ENCODE measurements at regions not wholly inside any gene's neighbourhood (a gene's known extent, or its start where the extent isn't known, plus 50 kb on each side); places are given as distances from the start of the nearest gene placed in this dataset.

DNA sequence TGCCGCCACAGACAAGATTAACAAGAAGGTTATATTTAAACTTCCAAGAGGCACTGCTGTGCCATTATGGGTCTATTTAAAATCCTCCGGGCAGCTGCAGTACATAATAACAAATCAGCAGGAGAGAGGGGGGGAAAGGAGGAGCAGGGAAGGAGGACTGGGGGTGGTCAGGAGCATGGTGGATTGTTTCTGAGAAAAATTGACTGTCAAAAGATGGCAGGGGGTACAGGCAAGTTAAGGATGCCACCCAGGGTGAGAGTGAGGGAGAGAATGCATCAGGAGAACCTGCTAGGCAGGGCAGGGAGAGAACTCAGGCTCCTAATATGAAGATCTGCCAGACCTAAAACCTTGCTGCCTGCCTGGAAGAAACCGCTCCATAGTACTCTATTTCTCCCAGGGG lies 181.8 kb downstream of the GRIN2B start:
- Histone ChIP-seq H4K20me1 (ENCODE audit: insufficient read depth, low read length) (no peaks in the 10 kb centered on the region), H3K4me1 (ENCODE audit: insufficient read depth, low read length, severe bottlenecking) (no peaks in the 10 kb centered on the region), H3K79me2 (ENCODE audit: insufficient read depth, low read length) (no peaks in the 10 kb centered on the region), H3K4me2 (ENCODE audit: low read length) (no peak overlapping the region), H3F3A (ENCODE audit: insufficient read depth, low read length) (no peaks in the 10 kb centered on the region), H3K9me2 (ENCODE audit: low read depth, low read length) (no peaks in the 10 kb centered on the region; the same call in 1 of the 2 replicates), H3K27me3 (ENCODE audit: insufficient read depth, low read length) (no peaks in the 10 kb centered on the region), H3K4me3 (ENCODE audit: low read depth, low read length, poor library complexity, severe bottlenecking) (no peak overlapping the region), H3K36me3 (ENCODE audit: insufficient read depth, low read length) (no peaks in the 10 kb centered on the region), H3K9me3 (ENCODE audit: low read length) (no peaks in the 10 kb centered on the region), H3K9ac (ENCODE audit: low read length) (no peak overlapping the region), H3K27ac (ENCODE audit: low read depth, low read length, poor library complexity, severe bottlenecking) (no peak overlapping the region), H2AFZ (ENCODE audit: low read length) (no peak overlapping the region)
- TF ChIP-seq EZH2 (IDR thresholded peaks at IDR 0.05; ENCODE audit: borderline replicate concordance, low read length) (no peak), CTCF (IDR thresholded peaks at IDR 0.05; ENCODE audit: low read length) (no peak)

DNA sequence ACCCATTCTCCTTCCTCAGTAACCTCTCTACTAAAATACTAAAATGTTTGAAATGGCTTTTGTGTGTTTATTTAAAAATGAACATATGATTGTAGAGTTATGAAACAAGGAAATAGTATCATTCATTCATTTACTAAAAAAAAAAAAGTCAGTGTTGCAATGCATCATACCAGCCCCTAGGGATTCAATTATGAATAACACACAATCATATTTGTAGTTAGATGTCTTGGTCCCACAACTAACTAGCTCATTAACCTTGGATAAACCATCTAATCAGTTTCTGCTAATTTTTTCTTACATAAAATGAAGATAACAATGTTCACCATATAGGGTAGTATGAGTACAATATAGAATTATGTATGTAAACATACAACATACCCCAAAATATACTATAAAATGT lies 183.2 kb downstream of the GRIN2B start:
- no peak overlapping the region for H3K9ac ChIP-seq (ENCODE audit: low read length)
- no peak overlapping the region for H3K27ac ChIP-seq (ENCODE audit: low read depth, low read length, poor library complexity, severe bottlenecking)
- H4K20me1 ChIP-seq (ENCODE audit: insufficient read depth, low read length), result no peaks in the 10 kb centered on the region
- no peak overlapping the region for H2AFZ ChIP-seq (ENCODE audit: low read length)
- TF ChIP-seq EZH2 (IDR thresholded peaks at IDR 0.05; ENCODE audit: borderline replicate concordance, low read length), result no peak
- TF ChIP-seq CTCF (IDR thresholded peaks at IDR 0.05; ENCODE audit: low read length), result no peak
- no peaks in the 10 kb centered on the region for H3K27me3 ChIP-seq (ENCODE audit: insufficient read depth, low read length)
- no peak overlapping the region for H3K4me2 ChIP-seq (ENCODE audit: low read length)
- no peaks in the 10 kb centered on the region; the same call in 1 of the 2 replicates for H3K9me2 ChIP-seq (ENCODE audit: low read depth, low read length)
- H3K9me3 ChIP-seq (ENCODE audit: low read length), result no peaks in the 10 kb centered on the region
- H3K36me3 ChIP-seq (ENCODE audit: insufficient read depth, low read length), result no peaks in the 10 kb centered on the region
- H3K79me2 ChIP-seq (ENCODE audit: insufficient read depth, low read length), result no peaks in the 10 kb centered on the region
- no peaks in the 10 kb centered on the region for H3F3A ChIP-seq (ENCODE audit: insufficient read depth, low read length)
- H3K4me1 ChIP-seq (ENCODE audit: insufficient read depth, low read length, severe bottlenecking), result no peaks in the 10 kb centered on the region
- no peak overlapping the region for H3K4me3 ChIP-seq (ENCODE audit: low read depth, low read length, poor library complexity, severe bottlenecking)

GRCh38 chr12:13794706-13795105 lies 186.7 kb downstream of the GRIN2B start:
- no peak overlapping the region for H3K27ac ChIP-seq (ENCODE audit: low read depth, low read length, poor library complexity, severe bottlenecking)
- no peak overlapping the region for H2AFZ ChIP-seq (ENCODE audit: low read length)
- H3F3A ChIP-seq (ENCODE audit: insufficient read depth, low read length), result no peaks in the 10 kb centered on the region
- H3K4me1 ChIP-seq (ENCODE audit: insufficient read depth, low read length, severe bottlenecking), result peaks cover 7% of the 10 kb centered on the region
- TF ChIP-seq CTCF (IDR thresholded peaks at IDR 0.05; ENCODE audit: low read length) (no peak), EZH2 (IDR thresholded peaks at IDR 0.05; ENCODE audit: borderline replicate concordance, low read length) (no peak)
- no peaks in the 10 kb centered on the region for H3K36me3 ChIP-seq (ENCODE audit: insufficient read depth, low read length)
- H3K4me2 ChIP-seq (ENCODE audit: low read length), result no peak overlapping the region
- H3K27me3 ChIP-seq (ENCODE audit: insufficient read depth, low read length), result no peaks in the 10 kb centered on the region
- no peaks in the 10 kb centered on the region for H3K79me2 ChIP-seq (ENCODE audit: insufficient read depth, low read length)
- no peak overlapping the region for H3K9ac ChIP-seq (ENCODE audit: low read length)
- no peak overlapping the region for H3K4me3 ChIP-seq (ENCODE audit: low read depth, low read length, poor library complexity, severe bottlenecking)
- no peaks in the 10 kb centered on the region for H4K20me1 ChIP-seq (ENCODE audit: insufficient read depth, low read length)
- H3K9me3 ChIP-seq (ENCODE audit: low read length), result no peaks in the 10 kb centered on the region
- H3K9me2 ChIP-seq (ENCODE audit: low read depth, low read length), result no peaks in the 10 kb centered on the region; the same call in 1 of the 2 replicates

All from OCI-LY1 (cell line).